Neutrophil (primary cell): ENCODE measurements at regions not wholly inside any gene's neighbourhood (a gene's known extent, or its start where the extent isn't known, plus 50 kb on each side); places are given as distances from the start of the nearest gene placed in this dataset.

Experiments
- H3K27ac ChIP-seq: fragments of 200-600 bp; sonication (generic); 2 replicates; pipeline ENCODE4 v1.5.1; 2016; ENCODE audit warnings: mild to moderate bottlenecking, moderate library complexity
- H3K27me3 ChIP-seq: fragments of 200-600 bp; sonication (generic); 2 replicates; pipeline ENCODE4 v1.6.0; 2016; ENCODE audit warnings: mild to moderate bottlenecking
- H3K36me3 ChIP-seq: fragments of 200-600 bp; sonication (generic); 2 replicates; pipeline ENCODE4 v1.5.1; 2017
- H3K4me1 ChIP-seq, 2 experiments: fragments of 200-600 bp in 1 of 2; sonication (generic) in 1 of 2; 1 replicate in 1 of 2; 2 replicates in 1 of 2; pipeline versions ENCODE4 v1.5.1 to v1.6.1; 2013 to 2016; ENCODE audit warnings: low read depth in 1 of 2, low read length in 1 of 2, mild to moderate bottlenecking in 1 of 2, moderate library complexity in 1 of 2; ENCODE audit not compliant: control insufficient read depth in 1 of 2, insufficient read depth in 1 of 2
- H3K4me3 ChIP-seq, 2 experiments: fragments of 200-600 bp in 1 of 2; sonication (generic) in 1 of 2; 1 replicate in 1 of 2; 2 replicates in 1 of 2; pipeline ENCODE4 v1.5.1; 2013 to 2016; ENCODE audit warnings: low read depth in 1 of 2, low read length in 1 of 2, mild to moderate bottlenecking in 1 of 2, moderate library complexity in 1 of 2
- H3K9me3 ChIP-seq: fragments of 200-600 bp; sonication (generic); 2 replicates; pipeline ENCODE4 v1.5.1; 2016
- TF ChIP-seq, protein P1 (sequence below): fragments of 200-600 bp; sonication (generic); IDR thresholded peaks from 2 replicates; pipeline ENCODE4 v1.5.1; 2016; ENCODE audit warnings: antibody characterized with exemption

DNA sequence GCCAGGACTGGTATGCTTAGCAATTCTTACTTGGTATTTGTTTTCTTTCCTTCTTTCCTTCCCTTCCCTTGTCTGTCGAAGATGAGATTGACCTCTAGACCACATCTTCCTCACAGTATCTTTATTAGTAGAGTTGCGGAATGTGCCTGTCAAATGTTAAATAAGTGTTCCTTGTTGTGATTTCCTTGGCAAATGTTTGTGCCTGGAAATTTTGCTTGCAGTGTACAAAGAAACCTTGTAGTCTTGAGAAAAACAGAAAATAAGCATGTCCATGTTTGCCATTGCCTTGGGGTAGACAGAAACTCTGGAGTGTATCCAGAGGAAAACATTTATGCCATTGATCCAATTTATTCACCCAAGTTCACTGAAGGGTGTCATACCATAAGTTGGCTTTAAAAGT is 79.5 kb upstream of the ZNF385D start:
- Histone ChIP-seq H3K27ac (no peak overlapping the region), H3K4me1 (no peaks in the 10 kb centered on the region), H3K9me3 (no peaks in the 10 kb centered on the region), H3K27me3 (no peaks in the 10 kb centered on the region), H3K4me3 (no peak overlapping the region), H3K36me3 (no peaks in the 10 kb centered on the region)
- TF ChIP-seq, protein P1, sequence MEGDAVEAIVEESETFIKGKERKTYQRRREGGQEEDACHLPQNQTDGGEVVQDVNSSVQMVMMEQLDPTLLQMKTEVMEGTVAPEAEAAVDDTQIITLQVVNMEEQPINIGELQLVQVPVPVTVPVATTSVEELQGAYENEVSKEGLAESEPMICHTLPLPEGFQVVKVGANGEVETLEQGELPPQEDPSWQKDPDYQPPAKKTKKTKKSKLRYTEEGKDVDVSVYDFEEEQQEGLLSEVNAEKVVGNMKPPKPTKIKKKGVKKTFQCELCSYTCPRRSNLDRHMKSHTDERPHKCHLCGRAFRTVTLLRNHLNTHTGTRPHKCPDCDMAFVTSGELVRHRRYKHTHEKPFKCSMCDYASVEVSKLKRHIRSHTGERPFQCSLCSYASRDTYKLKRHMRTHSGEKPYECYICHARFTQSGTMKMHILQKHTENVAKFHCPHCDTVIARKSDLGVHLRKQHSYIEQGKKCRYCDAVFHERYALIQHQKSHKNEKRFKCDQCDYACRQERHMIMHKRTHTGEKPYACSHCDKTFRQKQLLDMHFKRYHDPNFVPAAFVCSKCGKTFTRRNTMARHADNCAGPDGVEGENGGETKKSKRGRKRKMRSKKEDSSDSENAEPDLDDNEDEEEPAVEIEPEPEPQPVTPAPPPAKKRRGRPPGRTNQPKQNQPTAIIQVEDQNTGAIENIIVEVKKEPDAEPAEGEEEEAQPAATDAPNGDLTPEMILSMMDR = no peak

DNA sequence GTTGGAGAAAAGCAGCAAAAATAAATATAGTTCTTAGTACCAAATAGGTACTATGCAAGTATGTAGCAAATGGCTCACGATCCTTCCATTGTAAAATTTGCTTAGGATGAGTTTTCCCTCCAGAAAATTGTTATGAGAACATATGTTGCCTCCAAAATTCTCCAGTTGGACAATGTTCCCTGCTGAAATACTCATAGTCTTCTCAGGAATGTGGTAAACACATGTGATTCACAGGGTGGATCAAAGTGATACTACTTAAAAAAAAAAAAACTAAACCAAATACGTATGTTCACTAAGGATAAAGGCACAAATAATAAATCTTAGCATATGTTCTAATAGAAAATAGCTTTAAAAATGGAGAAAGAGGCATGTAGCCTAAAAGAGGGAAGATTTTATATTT is 84.3 kb upstream of the ZNF385D start:
- Histone ChIP-seq H3K36me3 (no peaks in the 10 kb centered on the region), H3K27me3 (no peaks in the 10 kb centered on the region), H3K27ac (no peak overlapping the region), H3K9me3 (no peaks in the 10 kb centered on the region), H3K4me1 (no peaks in the 10 kb centered on the region), H3K4me3 (no peak overlapping the region)
- TF ChIP-seq, protein P1 = no peak

DNA sequence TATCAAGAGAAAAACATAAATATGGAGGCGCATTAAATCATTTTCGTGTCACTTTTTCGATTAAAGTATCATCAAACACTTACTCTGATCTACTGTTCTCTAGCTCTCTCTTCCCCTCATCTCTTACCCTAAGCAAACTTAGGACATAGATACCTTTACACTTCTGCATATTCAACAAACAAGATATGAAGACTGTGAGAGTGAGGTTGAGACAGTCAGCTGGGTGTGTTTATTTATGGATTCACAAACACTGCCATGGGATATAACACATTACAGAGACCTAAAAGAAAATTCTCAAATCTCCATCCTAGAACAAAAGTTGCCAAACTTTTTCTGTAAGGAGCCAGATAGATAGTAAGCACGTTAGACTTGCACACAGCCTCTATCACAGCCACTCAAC is 85.2 kb upstream of the ZNF385D start:
- Histone ChIP-seq H3K4me1 (no peaks in the 10 kb centered on the region), H3K27ac (no peak overlapping the region), H3K36me3 (no peaks in the 10 kb centered on the region), H3K9me3 (no peaks in the 10 kb centered on the region), H3K4me3 (no peak overlapping the region), H3K27me3 (no peaks in the 10 kb centered on the region)
- TF ChIP-seq, protein P1 = no peak

DNA sequence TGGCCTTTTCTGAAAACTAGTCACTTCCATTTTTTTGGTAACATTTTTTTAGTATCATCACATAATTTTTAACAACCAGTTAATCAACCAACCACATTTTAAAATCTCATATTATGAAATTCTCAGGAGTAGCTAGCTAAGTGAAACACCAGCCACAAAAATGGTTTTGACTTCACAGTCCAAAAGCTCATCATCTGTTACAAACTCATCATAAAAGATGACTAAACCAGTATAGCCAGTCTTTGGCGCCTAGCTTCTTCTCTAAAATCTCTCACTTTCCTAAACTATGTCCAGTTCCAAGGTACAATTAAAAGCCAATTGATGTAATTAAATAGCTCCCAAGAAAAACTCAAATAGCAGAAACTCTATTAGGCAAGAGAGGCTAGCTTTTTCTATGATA is 88.2 kb upstream of the ZNF385D start:
- TF ChIP-seq, protein P1 = no peak
- no peaks in the 10 kb centered on the region for H3K4me1 ChIP-seq
- no peaks in the 10 kb centered on the region for H3K9me3 ChIP-seq
- H3K27ac ChIP-seq = no peak overlapping the region
- no peaks in the 10 kb centered on the region for H3K27me3 ChIP-seq
- no peaks in the 10 kb centered on the region for H3K36me3 ChIP-seq
- no peak overlapping the region for H3K4me3 ChIP-seq

DNA sequence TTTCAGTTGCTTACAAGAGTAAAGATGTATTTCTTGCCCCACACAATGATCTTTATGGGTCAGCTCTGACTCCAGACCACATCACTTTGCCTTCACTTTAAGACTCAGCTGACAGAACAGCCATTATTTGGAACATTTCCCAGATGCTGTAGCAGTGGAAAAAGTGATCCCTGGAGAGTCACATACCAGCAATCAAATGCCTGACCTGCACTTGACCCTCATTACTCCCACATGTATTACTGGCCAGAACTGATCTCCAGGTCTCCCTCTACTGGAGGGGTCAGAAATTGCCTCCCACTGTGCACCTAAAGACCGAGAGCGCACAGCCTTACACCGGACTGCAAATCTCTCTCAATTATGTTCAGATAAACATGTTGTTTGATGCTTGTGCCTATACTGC is 88.6 kb upstream of the ZNF385D start:
- Histone ChIP-seq H3K4me3 (no peak overlapping the region), H3K9me3 (no peaks in the 10 kb centered on the region), H3K27me3 (no peaks in the 10 kb centered on the region), H3K27ac (no peak overlapping the region), H3K4me1 (no peaks in the 10 kb centered on the region), H3K36me3 (no peaks in the 10 kb centered on the region)
- TF ChIP-seq, protein P1 = no peak

DNA sequence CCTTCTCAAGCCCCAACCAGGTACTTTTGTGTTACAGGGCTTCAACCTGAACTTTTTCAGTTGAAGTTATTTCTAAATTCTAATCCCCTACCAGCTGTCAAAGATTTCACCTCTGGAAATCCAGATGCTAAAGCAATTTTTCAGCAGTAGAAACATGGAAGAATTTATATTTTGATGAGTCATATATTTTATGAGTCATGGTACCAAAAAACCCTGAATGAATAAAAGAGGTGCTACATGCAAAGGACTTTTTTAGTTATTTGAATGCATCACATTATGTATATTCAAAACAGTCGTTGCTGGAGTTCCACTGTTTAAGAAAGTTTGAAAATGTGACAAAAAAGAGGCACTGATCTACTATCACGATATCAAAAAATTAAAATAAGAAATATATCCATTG is 96.0 kb upstream of the ZNF385D start:
- no peaks in the 10 kb centered on the region for H3K27me3 ChIP-seq
- no peaks in the 10 kb centered on the region for H3K9me3 ChIP-seq
- TF ChIP-seq, protein P1 = no peak
- no peak overlapping the region for H3K4me3 ChIP-seq
- H3K36me3 ChIP-seq = no peaks in the 10 kb centered on the region
- no peaks in the 10 kb centered on the region for H3K4me1 ChIP-seq
- no peak overlapping the region for H3K27ac ChIP-seq
